PC-9 (cell line): ENCODE measurements at regions not wholly inside any gene's neighbourhood (a gene's known extent, or its start where the extent isn't known, plus 50 kb on each side); places are given as distances from the start of the nearest gene placed in this dataset.

ENCODE experiments used
- BruUV-seq: library from RNA; stranded (reverse); fragments of 400-500 nt; replicated peaks from 2 replicates; lab custom pipeline; 2021; lab: Mats Ljungman, UMichigan
- CTCF ChIA-PET: fragments of 300-600 bp; sonication (Branson Sonifier 250); formaldehyde crosslinking; loops from one replicate; lab custom pipeline; 2022; ENCODE audit warnings: antibody characterized with exemption; lab: Charles Lee
- POLR2A ChIA-PET: fragments of 300-600 bp; sonication (Branson Sonifier 250); formaldehyde crosslinking; loops from one replicate; lab custom pipeline; 2022; ENCODE audit warnings: antibody characterized with exemption; ENCODE audit not compliant: unreplicated experiment; lab: Charles Lee
- DNase-seq, 2 experiments: peaks; one replicate each; pipeline versions ENCODE4 v3.0.0 to v3.0.0-alpha.2; 2015 to 2022; ENCODE audit warnings: mixed read lengths in 1 of 2
- H2AFZ ChIP-seq: fragments of 200-600 bp; sonication (generic); 2 replicates; pipeline ENCODE4 v1.8.1; 2017; ENCODE audit warnings: antibody characterized with exemption
- H3F3A ChIP-seq: fragments of 200-600 bp; sonication (generic); 2 replicates; pipeline ENCODE4 v1.8.1; 2017; ENCODE audit warnings: antibody characterized with exemption, mild to moderate bottlenecking, low read depth; ENCODE audit not compliant: insufficient read depth
- H3K27ac ChIP-seq: fragments of 200-600 bp; sonication (generic); 2 replicates; pipeline ENCODE4 v1.6.1; 2016; ENCODE audit warnings: mixed run types
- H3K27me3 ChIP-seq: fragments of 200-600 bp; sonication (generic); 2 replicates; pipeline ENCODE4 v1.6.1; 2016; ENCODE audit warnings: low read depth, mixed run types; ENCODE audit not compliant: insufficient read depth
- H3K36me3 ChIP-seq: fragments of 200-600 bp; sonication (generic); 2 replicates; pipeline ENCODE4 v1.6.1; 2016; ENCODE audit warnings: low read depth, mixed run types
- H3K4me1 ChIP-seq: fragments of 200-600 bp; sonication (generic); replicated peaks from 2 replicates; pipeline ENCODE4 v1.6.1; 2016; ENCODE audit warnings: mixed run types; ENCODE audit not compliant: insufficient read depth
- H3K4me2 ChIP-seq: fragments of 200-600 bp; sonication (generic); 2 replicates; pipeline ENCODE4 v1.6.1; 2017; ENCODE audit warnings: mixed run types
- H3K4me3 ChIP-seq: fragments of 200-600 bp; sonication (generic); 2 replicates; pipeline ENCODE4 v1.6.1; 2016; ENCODE audit warnings: mixed run types
- H3K79me2 ChIP-seq: fragments of 200-600 bp; sonication (generic); 2 replicates; pipeline ENCODE4 v1.6.1; 2017; ENCODE audit warnings: low read depth, mixed run types
- H3K9me2 ChIP-seq: fragments of 200-600 bp; sonication (generic); 2 replicates; pipeline ENCODE4 v1.8.1; 2017; ENCODE audit warnings: mild to moderate bottlenecking; ENCODE audit not compliant: insufficient read depth
- H3K9me3 ChIP-seq: fragments of 200-600 bp; sonication (generic); 2 replicates; pipeline ENCODE4 v1.8.1; 2016; ENCODE audit warnings: low read depth; ENCODE audit not compliant: insufficient read depth
- H4K20me1 ChIP-seq: fragments of 200-600 bp; sonication (generic); 2 replicates; pipeline ENCODE4 v1.8.1; 2017; ENCODE audit not compliant: insufficient read depth
- EZH2 ChIP-seq: fragments of 200-600 bp; sonication (generic); IDR thresholded peaks from 2 replicates; pipeline ENCODE4 v1.8.0; 2017; ENCODE audit warnings: antibody characterized with exemption, low read depth
- intact Hi-C: fragments of 100-400 bp; cut with micrococcal nuclease; formaldehyde crosslinking; loops from one replicate; pipeline ENCODE4 v1.10.0; 2022; ENCODE audit not compliant: unreplicated experiment
- TF ChIP-seq, protein P1 (sequence below): fragments of 200-600 bp; sonication (generic); conservative IDR thresholded peaks from 2 replicates; pipeline ENCODE4 v1.6.1; 2017; ENCODE audit warnings: mixed run types, antibody characterized with exemption, mild to moderate bottlenecking, moderate library complexity

DNA sequence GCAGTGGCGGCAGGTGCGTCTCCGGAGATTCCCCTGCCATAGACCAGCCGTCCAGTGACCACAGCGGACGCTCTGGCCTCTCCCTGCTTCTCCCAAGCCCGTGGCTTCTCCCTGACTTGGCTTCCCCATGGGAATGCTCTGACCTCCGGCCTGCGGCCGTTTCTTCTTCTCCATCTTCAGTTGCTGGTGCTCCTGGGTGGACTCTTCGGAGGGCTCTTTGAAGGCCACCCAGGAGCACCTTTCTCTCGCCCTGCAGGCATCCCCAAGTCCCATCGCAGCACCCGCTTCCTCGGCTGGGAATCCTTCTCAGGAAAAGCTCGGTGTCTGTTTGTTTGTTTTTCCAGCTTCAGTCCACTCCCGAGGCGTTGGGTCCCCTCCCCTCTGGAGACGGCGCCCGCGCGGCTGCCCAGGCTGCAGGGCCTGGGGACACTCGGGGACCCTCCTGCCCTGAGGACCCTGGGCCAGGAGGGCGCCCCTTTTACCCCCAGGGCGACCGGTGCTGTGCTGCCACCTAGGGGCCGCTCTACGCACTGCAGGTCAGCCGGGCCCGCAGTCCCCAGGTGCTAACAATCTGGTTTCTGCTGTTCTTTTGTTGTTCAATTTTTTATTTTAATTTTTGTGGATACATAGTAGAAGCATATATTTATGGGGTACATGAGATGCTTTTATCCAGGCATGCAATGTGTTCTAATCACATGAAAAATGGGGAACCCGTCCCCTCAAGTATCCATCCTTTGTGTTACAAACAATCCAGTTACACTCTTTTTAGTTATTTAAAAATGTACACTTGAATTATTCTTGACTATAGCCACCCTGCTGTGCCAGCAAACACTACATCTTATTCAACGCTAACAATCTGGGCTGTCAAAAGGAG is 197.9 kb upstream of the ADAMTS16 start:
- Histone ChIP-seq H3K4me3 (no peak overlapping the region), H3K27me3 (peaks cover 82% of the 10 kb centered on the region), H3K9me2 (no peaks in the 10 kb centered on the region), H3K36me3 (no peaks in the 10 kb centered on the region), H3F3A (no peaks in the 10 kb centered on the region), H2AFZ (no peak overlapping the region), H3K4me2 (no peak overlapping the region), H3K79me2 (no peaks in the 10 kb centered on the region), H4K20me1 (no peaks in the 10 kb centered on the region), H3K4me1 (no peaks in the 10 kb centered on the region), H3K9me3 (no peaks in the 10 kb centered on the region), H3K27ac (no peak overlapping the region)
- ChIA-PET POLR2A (no interaction called here), CTCF (interaction anchor here (0.7 kb wide), 1 partner anchor 895 kb away, joined by 5 read pairs; no protein-coding TSS in a partner anchor)
- TF ChIP-seq, protein P1, sequence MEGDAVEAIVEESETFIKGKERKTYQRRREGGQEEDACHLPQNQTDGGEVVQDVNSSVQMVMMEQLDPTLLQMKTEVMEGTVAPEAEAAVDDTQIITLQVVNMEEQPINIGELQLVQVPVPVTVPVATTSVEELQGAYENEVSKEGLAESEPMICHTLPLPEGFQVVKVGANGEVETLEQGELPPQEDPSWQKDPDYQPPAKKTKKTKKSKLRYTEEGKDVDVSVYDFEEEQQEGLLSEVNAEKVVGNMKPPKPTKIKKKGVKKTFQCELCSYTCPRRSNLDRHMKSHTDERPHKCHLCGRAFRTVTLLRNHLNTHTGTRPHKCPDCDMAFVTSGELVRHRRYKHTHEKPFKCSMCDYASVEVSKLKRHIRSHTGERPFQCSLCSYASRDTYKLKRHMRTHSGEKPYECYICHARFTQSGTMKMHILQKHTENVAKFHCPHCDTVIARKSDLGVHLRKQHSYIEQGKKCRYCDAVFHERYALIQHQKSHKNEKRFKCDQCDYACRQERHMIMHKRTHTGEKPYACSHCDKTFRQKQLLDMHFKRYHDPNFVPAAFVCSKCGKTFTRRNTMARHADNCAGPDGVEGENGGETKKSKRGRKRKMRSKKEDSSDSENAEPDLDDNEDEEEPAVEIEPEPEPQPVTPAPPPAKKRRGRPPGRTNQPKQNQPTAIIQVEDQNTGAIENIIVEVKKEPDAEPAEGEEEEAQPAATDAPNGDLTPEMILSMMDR: peak; percentile 97
- no peak for TF ChIP-seq EZH2
- DNase-seq: peak in 1 of 2 experiments; percentile 51
- intact Hi-C loops: loop anchor here (10.0 kb wide), 2 partner anchors 183 to 483 kb away; partner anchors contain the start of gene ICE1
- BruUV-seq: no TSS peak

DNA sequence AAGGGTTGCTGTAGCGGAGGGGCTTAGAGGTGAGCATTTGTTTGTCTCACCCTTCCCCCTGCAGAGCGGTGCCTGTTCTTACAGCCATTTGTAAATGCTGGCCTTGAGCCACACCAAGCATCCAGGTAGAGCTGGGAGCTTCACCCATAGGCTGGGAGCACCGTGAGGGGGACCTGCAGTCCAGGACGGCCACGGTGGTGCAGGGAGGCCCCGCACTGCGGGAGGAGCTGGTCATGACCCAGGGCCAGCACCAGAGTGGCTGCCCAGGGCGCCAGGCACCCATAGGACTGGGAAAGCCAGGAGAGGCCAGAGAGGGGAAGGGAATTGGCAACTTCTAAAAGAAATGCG is 197.3 kb upstream of the ADAMTS16 start:
- no peaks in the 10 kb centered on the region for H3K9me2 ChIP-seq
- no peaks in the 10 kb centered on the region for H3K79me2 ChIP-seq
- no TSS peak for BruUV-seq
- H3K9me3 ChIP-seq: no peaks in the 10 kb centered on the region
- no peak for DNase-seq
- H3F3A ChIP-seq: no peaks in the 10 kb centered on the region
- no peak overlapping the region for H3K27ac ChIP-seq
- no peaks in the 10 kb centered on the region for H3K36me3 ChIP-seq
- intact Hi-C loops: loop anchor here (10.0 kb wide), 2 partner anchors 182 to 482 kb away; partner anchors contain the start of gene ICE1
- peaks cover 82% of the 10 kb centered on the region for H3K27me3 ChIP-seq
- no peak overlapping the region for H3K4me2 ChIP-seq
- no peak overlapping the region for H3K4me3 ChIP-seq
- no peak overlapping the region for H2AFZ ChIP-seq
- CTCF ChIA-PET: no interaction called here
- TF ChIP-seq, protein P1: no peak
- TF ChIP-seq EZH2: no peak
- POLR2A ChIA-PET: no interaction called here
- H3K4me1 ChIP-seq: no peaks in the 10 kb centered on the region
- no peaks in the 10 kb centered on the region for H4K20me1 ChIP-seq

DNA sequence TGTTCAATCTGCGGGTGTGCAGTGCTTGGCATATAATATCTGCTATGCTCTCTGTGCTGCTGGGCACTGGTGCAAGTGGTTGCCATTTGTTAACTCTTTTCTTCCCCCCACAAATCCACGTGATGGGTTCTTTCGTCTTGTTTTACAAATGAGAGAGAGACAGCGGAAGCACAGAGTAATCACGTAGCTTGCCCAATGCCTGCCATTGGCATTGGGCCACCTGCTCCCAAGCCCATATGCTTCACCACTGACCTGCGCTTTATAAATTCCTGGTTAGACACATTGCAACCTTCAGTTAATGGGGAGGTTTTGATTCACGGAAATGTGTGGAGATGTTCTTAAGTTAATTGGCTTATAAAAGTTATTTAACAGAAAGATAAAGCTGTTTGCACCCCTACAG is 194.8 kb upstream of the ADAMTS16 start:
- no peaks in the 10 kb centered on the region; the same call in 1 of the 2 replicates for H3K9me3 ChIP-seq
- CTCF ChIA-PET: no interaction called here

More for the DNA sequence above, 194.8 kb upstream of the ADAMTS16 start:
- intact Hi-C loops: loop anchor here (10.0 kb wide), 2 partner anchors 180 to 480 kb away; partner anchors contain the start of gene ICE1
- no TSS peak for BruUV-seq
- TF ChIP-seq EZH2: no peak
- TF ChIP-seq, protein P1: no peak
- Histone ChIP-seq H3K79me2 (no peaks in the 10 kb centered on the region), H3F3A (no peaks in the 10 kb centered on the region), H2AFZ (no peak overlapping the region), H3K4me3 (no peak overlapping the region), H4K20me1 (no peaks in the 10 kb centered on the region), H3K27ac (no peak overlapping the region), H3K27me3 (peaks cover 84% of the 10 kb centered on the region), H3K4me2 (no peak overlapping the region), H3K36me3 (no peaks in the 10 kb centered on the region), H3K9me2 (no peaks in the 10 kb centered on the region), H3K4me1 (no peaks in the 10 kb centered on the region)
- POLR2A ChIA-PET: interaction anchor here (0.7 kb wide), 1 partner anchor 34 kb away, joined by 3 read pairs; no protein-coding TSS in a partner anchor
- DNase-seq: no peak
